Ureter (tissue), 1 donor: ENCODE measurements at regions not wholly inside any gene's neighbourhood (a gene's known extent, or its start where the extent isn't known, plus 50 kb on each side); places are given as distances from the start of the nearest gene placed in this dataset.

Experiments
- DNase-seq: peaks from one replicate; pipeline ENCODE4 v3.0.0-alpha.2; 2020; ENCODE audit warnings: low spot score
- donor health status: DM: yes; HTN: yes; CAD: no.

- no peak for DNase-seq
Observed at GRCh38 chr21:27646691-27647090, 679.8 kb upstream of the ADAMTS5 start.

GRCh38 chr21:27646056-27646455 is 679.2 kb upstream of the ADAMTS5 start:
- no peak for DNase-seq

GRCh38 chr21:27645285-27645684 is 678.4 kb upstream of the ADAMTS5 start:
- DNase-seq, result no peak

GRCh38 chr21:27643326-27643725 is 676.4 kb upstream of the ADAMTS5 start:
- DNase-seq, result no peak

GRCh38 chr21:27639286-27639685 is 672.4 kb upstream of the ADAMTS5 start:
- no peak for DNase-seq

- DNase-seq, result no peak
Observed at GRCh38 chr21:27636656-27637055, 669.8 kb upstream of the ADAMTS5 start.

- DNase-seq, result no peak
Observed at GRCh38 chr21:27633631-27634030, 666.7 kb upstream of the ADAMTS5 start.

- DNase-seq, result no peak
Observed at GRCh38 chr21:27631471-27631870, 664.6 kb upstream of the ADAMTS5 start.

- DNase-seq, result no peak
Observed at GRCh38 chr21:27622631-27623030, 655.7 kb upstream of the ADAMTS5 start.

- DNase-seq, result no peak
Observed at GRCh38 chr21:27614231-27614630, 647.3 kb upstream of the ADAMTS5 start.

- DNase-seq, result no peak
Observed at GRCh38 chr21:27606422-27606821, 639.5 kb upstream of the ADAMTS5 start.

GRCh38 chr21:27596196-27596595 is 629.3 kb upstream of the ADAMTS5 start:
- no peak for DNase-seq

GRCh38 chr21:27595716-27596115 is 628.8 kb upstream of the ADAMTS5 start:
- DNase-seq, result no peak

GRCh38 chr21:27590271-27590670 is 623.4 kb upstream of the ADAMTS5 start:
- no peak for DNase-seq

- DNase-seq, result no peak
Observed at GRCh38 chr21:27589781-27590180, 622.9 kb upstream of the ADAMTS5 start.

GRCh38 chr21:27586986-27587385 is 620.1 kb upstream of the ADAMTS5 start:
- DNase-seq, result no peak

GRCh38 chr21:27586326-27586725 is 619.4 kb upstream of the ADAMTS5 start:
- no peak for DNase-seq

- no peak for DNase-seq
Observed at GRCh38 chr21:27584256-27584655, 617.4 kb upstream of the ADAMTS5 start.

GRCh38 chr21:27582948-27583430 is 616.1 kb upstream of the ADAMTS5 start:
- DNase-seq, result no peak

- no peak for DNase-seq
Observed at GRCh38 chr21:27582246-27582947, 615.5 kb upstream of the ADAMTS5 start.

- no peak for DNase-seq
Observed at GRCh38 chr21:27581168-27581567, 614.3 kb upstream of the ADAMTS5 start.

GRCh38 chr21:27580276-27580675 is 613.4 kb upstream of the ADAMTS5 start:
- DNase-seq, result no peak

GRCh38 chr21:27578741-27579265 is 611.9 kb upstream of the ADAMTS5 start:
- no peak for DNase-seq

- DNase-seq, result no peak
Observed at GRCh38 chr21:27572696-27573095, 605.8 kb upstream of the ADAMTS5 start.
